ENCODE measurements at regions not wholly inside any gene's neighbourhood (a gene's known extent, or its start where the extent isn't known, plus 50 kb on each side); places are given as distances from the start of the nearest gene placed in this dataset.

- Histone ChIP-seq H3K36me3 (ENCODE audit: control insufficient read depth in 4 of 4, insufficient read depth in 3 of 4, low read depth in 1 of 4, low read length in 3 of 4) (no peaks in the 10 kb centered on the region), H3K4me1 (ENCODE audit: control insufficient read depth in 4 of 4, insufficient read depth in 4 of 4, low read length in 3 of 4) (peaks cover 0 to 6% (median 0%) of the 10 kb centered on the region in 4 donors), H3K9ac (ENCODE audit: low read depth in 1 of 2, low read length in 2 of 2) (no peak overlapping the region), H3K27ac (ENCODE audit: low read depth in 1 of 2, low read length in 2 of 2) (no peak overlapping the region), H3K27me3 (ENCODE audit: control insufficient read depth in 4 of 4, insufficient read depth in 4 of 4, low read length in 3 of 4) (no peaks in the 10 kb centered on the region), H3K4me3 (ENCODE audit: low read depth in 1 of 3, low read length in 3 of 3) (no peak overlapping the region), H3K9me3 (ENCODE audit: control insufficient read depth in 4 of 4, low read length in 3 of 4) (no peaks in the 10 kb centered on the region)
- no peak for TF ChIP-seq NR2F2 (IDR thresholded peaks at IDR 0.05)
- TF ChIP-seq MAX (IDR thresholded peaks at IDR 0.05): no peak
- TF ChIP-seq SP1 (IDR thresholded peaks at IDR 0.05): no peak
- no peak for TF ChIP-seq FOXA1 (IDR thresholded peaks at IDR 0.05)
- no peak for TF ChIP-seq RXRA (IDR thresholded peaks at IDR 0.05)
- 74% methylated on average over 2 of the region's 2 CpGs for WGBS
- DNase-seq (ENCODE audit: low spot score): no peak
Observed at GRCh38 chr2:226308323-226308680, 491.3 kb downstream of the IRS1 start.

GRCh38 chr2:226307487-226308322, 491.9 kb downstream of the IRS1 start:
- 58% methylated on average over 4 of the region's 4 CpGs for WGBS

GRCh38 chr2:226306969-226307368, 492.7 kb downstream of the IRS1 start:
- 79% methylated on average over 2 of the region's 2 CpGs for WGBS
- Histone ChIP-seq H3K4me1 (ENCODE audit: control insufficient read depth in 4 of 4, insufficient read depth in 4 of 4, low read length in 3 of 4) (peaks cover 0 to 6% (median 0%) of the 10 kb centered on the region in 4 donors), H3K9me3 (ENCODE audit: control insufficient read depth in 4 of 4, low read length in 3 of 4) (no peaks in the 10 kb centered on the region), H3K4me3 (ENCODE audit: low read depth in 1 of 3, low read length in 3 of 3) (no peak overlapping the region), H3K36me3 (ENCODE audit: control insufficient read depth in 4 of 4, insufficient read depth in 3 of 4, low read depth in 1 of 4, low read length in 3 of 4) (no peaks in the 10 kb centered on the region), H3K27ac (ENCODE audit: low read depth in 1 of 2, low read length in 2 of 2) (no peak overlapping the region), H3K9ac (ENCODE audit: low read depth in 1 of 2, low read length in 2 of 2) (no peak overlapping the region), H3K27me3 (ENCODE audit: control insufficient read depth in 4 of 4, insufficient read depth in 4 of 4, low read length in 3 of 4) (no peaks in the 10 kb centered on the region)
- no peak for TF ChIP-seq GABPA (IDR thresholded peaks at IDR 0.05 in 1 of 2, conservative IDR thresholded peaks at IDR 0.05 in 1 of 2)
- TF ChIP-seq RAD21 (IDR thresholded peaks at IDR 0.05): no peak
- no peak for TF ChIP-seq ATF3 (IDR thresholded peaks at IDR 0.05)
- TF ChIP-seq MAX (IDR thresholded peaks at IDR 0.05): no peak
- TF ChIP-seq FOXA2 (IDR thresholded peaks at IDR 0.05): no peak
- TF ChIP-seq NR2F2 (IDR thresholded peaks at IDR 0.05): no peak
- no peak for TF ChIP-seq RXRA (IDR thresholded peaks at IDR 0.05)
- no peak for TF ChIP-seq HNF4A (conservative IDR thresholded peaks at IDR 0.05)
- no peak for DNase-seq (ENCODE audit: low spot score)

More at GRCh38 chr2:226307487-226308322, 491.9 kb downstream of the IRS1 start:
- Histone ChIP-seq H3K9me3 (ENCODE audit: control insufficient read depth in 4 of 4, low read length in 3 of 4) (no peaks in the 10 kb centered on the region), H3K4me3 (ENCODE audit: low read depth in 1 of 3, low read length in 3 of 3) (no peak overlapping the region), H3K36me3 (ENCODE audit: control insufficient read depth in 4 of 4, insufficient read depth in 3 of 4, low read depth in 1 of 4, low read length in 3 of 4) (no peaks in the 10 kb centered on the region), H3K27ac (ENCODE audit: low read depth in 1 of 2, low read length in 2 of 2) (peak overlapping the region; percentile 28 to 29), H3K9ac (ENCODE audit: low read depth in 1 of 2, low read length in 2 of 2) (peak overlapping the region in 1 of 2 donors; percentile 7), H3K4me1 (ENCODE audit: control insufficient read depth in 4 of 4, insufficient read depth in 4 of 4, low read length in 3 of 4) (peaks cover 0 to 6% (median 0%) of the 10 kb centered on the region in 4 donors), H3K27me3 (ENCODE audit: control insufficient read depth in 4 of 4, insufficient read depth in 4 of 4, low read length in 3 of 4) (no peaks in the 10 kb centered on the region)
- TF ChIP-seq HNF4G (IDR thresholded peaks at IDR 0.05): no peak
- peak; percentile 50 for TF ChIP-seq SP1 (IDR thresholded peaks at IDR 0.05)
- TF ChIP-seq HNF4A (conservative IDR thresholded peaks at IDR 0.05): peak; percentile 3 to 10
- no peak for DNase-seq (ENCODE audit: low spot score)

- H3K9me3 ChIP-seq (ENCODE audit: control insufficient read depth in 4 of 4, low read length in 3 of 4): no peaks in the 10 kb centered on the region
- H3K27me3 ChIP-seq (ENCODE audit: control insufficient read depth in 4 of 4, insufficient read depth in 4 of 4, low read length in 3 of 4): no peaks in the 10 kb centered on the region
- no peak overlapping the region for H3K4me3 ChIP-seq (ENCODE audit: low read depth in 1 of 3, low read length in 3 of 3)
- peaks cover 0 to 6% (median under 1%) of the 10 kb centered on the region in 4 donors for H3K4me1 ChIP-seq (ENCODE audit: control insufficient read depth in 4 of 4, insufficient read depth in 4 of 4, low read length in 3 of 4)
- 87% methylated on average over 3 of the region's 3 CpGs for WGBS
- no peak overlapping the region for H3K27ac ChIP-seq (ENCODE audit: low read depth in 1 of 2, low read length in 2 of 2)
- TF ChIP-seq SP1 (IDR thresholded peaks at IDR 0.05) (no peak), TAF1 (conservative IDR thresholded peaks at IDR 0.05) (no peak), FOXA2 (IDR thresholded peaks at IDR 0.05) (no peak), REST (IDR thresholded peaks at IDR 0.05) (no peak), ZBTB33 (IDR thresholded peaks at IDR 0.05) (no peak), RXRA (IDR thresholded peaks at IDR 0.05) (no peak), MAX (IDR thresholded peaks at IDR 0.05) (no peak), HNF4A (conservative IDR thresholded peaks at IDR 0.05) (no peak), FOXA1 (IDR thresholded peaks at IDR 0.05) (no peak), GABPA (IDR thresholded peaks at IDR 0.05 in 1 of 2, conservative IDR thresholded peaks at IDR 0.05 in 1 of 2) (no peak), YY1 (IDR thresholded peaks at IDR 0.05) (no peak), JUND (IDR thresholded peaks at IDR 0.05) (no peak)
- no peaks in the 10 kb centered on the region for H3K36me3 ChIP-seq (ENCODE audit: control insufficient read depth in 4 of 4, insufficient read depth in 3 of 4, low read depth in 1 of 4, low read length in 3 of 4)
- H3K9ac ChIP-seq (ENCODE audit: low read depth in 1 of 2, low read length in 2 of 2): no peak overlapping the region
- no peak for DNase-seq (ENCODE audit: low spot score)
Observed at GRCh38 chr2:226304308-226304707, 495.3 kb downstream of the IRS1 start.

Measured in liver (tissue), 7 donors.